HG03457 (cell line): ENCODE measurements at regions not wholly inside any gene's neighbourhood (a gene's known extent, or its start where the extent isn't known, plus 50 kb on each side); places are given as distances from the start of the nearest gene placed in this dataset.

Experiments
- ATAC-seq: cut with Tn5 transposase; IDR thresholded peaks from one replicate; pipeline ENCODE4 v1.9.1; 2021; ENCODE audit warnings: moderate number of reproducible peaks; ENCODE audit not compliant: unreplicated experiment

DNA sequence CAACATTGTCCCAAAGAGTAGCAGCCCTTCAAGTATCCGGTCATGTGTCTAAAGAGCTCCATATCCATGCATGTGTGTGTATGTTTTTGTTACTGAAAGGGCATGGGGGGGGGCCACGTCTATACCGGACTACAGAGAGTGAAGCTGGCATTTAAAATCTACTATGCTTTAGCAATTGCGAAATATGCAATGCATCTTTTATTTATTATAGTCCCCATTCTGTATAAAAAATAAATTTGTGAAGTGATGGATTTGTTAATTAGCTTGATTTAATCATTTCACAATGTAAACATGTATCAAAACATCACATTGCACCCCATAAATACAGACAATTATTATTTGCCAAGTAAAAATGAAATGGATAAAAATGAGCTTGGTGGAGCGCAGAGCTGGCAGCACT, 149.4 kb upstream of the ID2 start:
- ATAC-seq, result no peak

- ATAC-seq, result no peak
These were observed 147.9 kb upstream of the ID2 start for GRCh38 chr2:8533923-8534322.

GRCh38 chr2:8534386-8534728, 147.5 kb upstream of the ID2 start:
- ATAC-seq, result no peak

- no peak for ATAC-seq
These were observed 147.0 kb upstream of the ID2 start for GRCh38 chr2:8534729-8535468.

- ATAC-seq, result no peak
These were observed 146.4 kb upstream of the ID2 start for GRCh38 chr2:8535469-8535795.

- ATAC-seq, result no peak
These were observed 145.8 kb upstream of the ID2 start for GRCh38 chr2:8535821-8536685.

GRCh38 chr2:8536686-8537561, 144.9 kb upstream of the ID2 start:
- ATAC-seq, result no peak

GRCh38 chr2:8537562-8538155, 144.2 kb upstream of the ID2 start:
- ATAC-seq, result no peak

DNA sequence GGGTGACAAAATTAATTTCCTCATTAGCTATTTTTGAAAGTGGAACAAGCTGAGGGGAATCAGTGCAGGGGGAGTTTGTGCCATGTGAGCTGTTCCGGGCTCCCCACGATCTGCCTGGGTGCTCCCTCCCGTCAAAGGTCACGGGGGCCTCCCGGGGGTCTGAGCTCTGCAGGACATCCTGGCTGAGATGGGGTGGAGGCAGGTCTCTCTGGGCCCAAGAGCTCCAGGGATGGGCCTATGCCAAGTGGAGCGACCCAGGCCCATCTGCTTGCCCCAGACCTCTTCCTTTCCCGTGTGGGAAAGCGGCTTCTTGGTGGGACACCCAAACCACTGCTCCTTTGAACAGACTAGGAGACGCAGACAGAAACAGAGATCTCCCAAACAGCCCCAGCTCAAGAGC, 143.3 kb upstream of the ID2 start:
- ATAC-seq, result no peak

DNA sequence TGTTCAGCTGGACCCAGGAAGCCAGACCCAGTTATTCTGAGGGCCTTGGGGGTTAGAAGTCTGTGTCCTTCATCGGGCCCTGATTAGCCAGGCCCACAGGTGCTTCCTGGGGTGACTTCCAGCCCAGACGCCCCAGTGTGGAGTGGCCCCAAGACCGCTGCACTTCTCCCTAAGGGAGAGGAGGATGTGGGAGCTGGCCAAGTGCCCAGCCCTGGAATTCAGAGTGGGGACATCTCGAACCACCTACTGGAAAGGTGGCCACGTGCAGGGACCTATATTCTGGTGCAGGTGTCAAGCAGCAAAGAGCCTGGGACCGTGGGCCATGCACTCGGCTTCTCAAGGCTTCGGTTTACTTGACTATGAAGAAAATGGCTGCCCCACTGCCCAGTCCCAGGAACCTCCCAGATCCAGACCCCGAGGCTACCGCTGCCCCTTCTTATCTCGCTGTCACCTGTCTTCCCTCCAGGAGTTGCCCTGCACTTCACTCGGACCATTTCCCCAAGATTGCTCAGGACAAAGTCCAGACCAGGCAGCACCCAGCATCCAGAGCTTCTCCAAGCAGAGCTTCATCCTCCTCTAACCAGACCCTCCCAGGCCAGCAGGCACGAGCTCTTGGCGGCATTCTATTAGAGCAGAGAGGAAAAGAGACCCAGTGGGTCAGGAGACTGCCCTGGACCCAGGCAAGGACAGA, 142.8 kb upstream of the ID2 start:
- ATAC-seq, result no peak

- ATAC-seq, result no peak
These were observed 141.9 kb upstream of the ID2 start for GRCh38 chr2:8539743-8540551.

- ATAC-seq, result no peak
These were observed 141.3 kb upstream of the ID2 start for GRCh38 chr2:8540552-8541055.

DNA sequence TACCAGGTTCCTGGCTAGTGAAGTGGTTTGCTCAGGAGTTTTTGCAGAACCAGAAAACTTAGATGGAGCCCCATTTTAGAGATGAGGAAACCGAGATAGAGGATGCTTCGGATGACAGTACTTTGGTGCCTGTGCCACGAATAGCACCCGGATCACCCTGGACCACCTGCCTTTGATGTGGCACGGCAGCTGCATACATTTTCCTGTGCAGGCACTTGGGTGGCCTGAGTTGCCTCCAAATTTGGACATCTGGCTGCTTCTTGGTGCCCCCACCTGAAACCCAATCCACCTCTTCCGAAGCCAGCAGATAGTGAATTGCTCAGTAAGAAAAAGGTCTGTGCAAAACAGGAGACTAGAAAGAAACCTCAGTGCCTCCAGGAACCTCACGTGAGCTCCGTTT, 140.6 kb upstream of the ID2 start:
- ATAC-seq, result no peak

DNA sequence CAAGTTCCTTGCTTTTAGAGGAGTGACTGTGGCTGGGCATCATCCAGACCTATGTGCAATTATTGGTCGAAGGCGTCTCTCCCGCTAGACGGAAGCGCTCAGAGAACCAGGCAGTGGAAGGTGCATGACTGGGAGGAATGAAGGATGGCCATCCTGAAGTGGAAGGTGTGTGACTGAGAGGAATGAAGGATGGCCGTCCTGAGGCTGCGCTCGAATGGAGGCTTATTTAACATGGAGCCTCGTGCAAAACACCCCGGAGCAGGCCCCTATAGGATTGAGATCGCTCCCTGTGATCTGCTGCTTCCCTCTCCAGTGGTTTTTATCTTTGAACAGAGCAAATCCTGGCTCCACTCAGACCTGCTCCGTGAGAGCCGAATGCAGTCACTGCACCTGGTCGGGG, 140.2 kb upstream of the ID2 start:
- no peak for ATAC-seq

GRCh38 chr2:8542381-8543059, 139.3 kb upstream of the ID2 start:
- no peak for ATAC-seq

DNA sequence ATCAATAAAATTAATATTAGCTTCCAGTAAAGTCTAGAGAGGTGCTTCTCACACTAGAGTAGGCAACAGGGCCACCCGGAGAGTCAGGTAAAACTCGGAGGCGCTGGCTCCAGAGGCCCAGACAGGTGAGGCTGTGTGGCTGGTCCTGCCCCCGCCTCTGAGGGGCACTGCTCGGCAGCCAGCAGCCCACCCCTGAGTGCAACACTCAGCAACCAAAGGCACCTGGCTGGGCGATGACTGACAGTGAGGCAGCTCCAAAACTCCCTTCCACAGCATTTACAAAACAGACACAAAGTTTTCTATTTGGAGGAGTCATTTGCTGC, 138.8 kb upstream of the ID2 start:
- no peak for ATAC-seq

DNA sequence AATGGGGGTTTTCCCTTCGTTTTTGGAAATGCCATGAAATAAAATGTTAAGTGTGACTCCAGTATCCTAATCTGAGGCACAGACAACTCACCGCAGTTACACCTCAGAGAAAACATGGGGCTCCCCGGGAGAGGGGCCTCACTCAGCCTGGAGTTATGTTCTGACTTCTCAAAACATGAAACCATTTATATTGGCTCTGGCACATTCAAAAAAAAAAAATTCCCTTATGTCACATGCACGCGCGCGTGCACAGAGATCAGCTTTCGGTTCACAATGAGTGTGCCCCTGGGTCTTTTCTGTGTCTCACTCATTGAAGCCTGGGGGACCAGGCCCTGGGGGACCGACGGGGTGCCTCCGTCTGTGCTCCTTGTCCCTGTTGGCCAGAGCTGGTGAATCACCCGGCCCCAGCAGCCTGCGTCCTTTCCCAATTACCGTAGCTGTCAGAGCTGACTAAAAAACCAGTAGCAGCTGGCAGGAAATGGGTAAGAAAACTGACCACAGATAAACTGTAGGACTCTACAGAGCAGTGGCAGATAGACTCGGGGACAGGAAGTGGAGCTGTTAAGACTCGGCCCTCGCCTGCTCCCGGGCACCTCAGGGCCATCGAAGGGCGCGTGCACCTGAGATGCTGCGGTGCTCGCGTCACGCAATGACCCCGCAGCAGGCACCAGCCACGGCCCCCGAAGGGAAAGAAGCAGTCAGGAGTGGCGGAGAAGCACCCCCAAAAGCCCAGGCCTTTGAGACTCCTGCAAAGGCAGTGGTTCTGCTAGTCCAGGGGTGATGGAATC, 138.3 kb upstream of the ID2 start:
- peak; percentile 76 for ATAC-seq

GRCh38 chr2:8544171-8544785, 137.6 kb upstream of the ID2 start:
- ATAC-seq, result no peak
